Thyroid gland (tissue), 4 donors: ENCODE measurements at regions not wholly inside any gene's neighbourhood (a gene's known extent, or its start where the extent isn't known, plus 50 kb on each side); places are given as distances from the start of the nearest gene placed in this dataset.

Experiments
- DNase-seq, 2 donors: peaks; one replicate each; pipeline ENCODE4 v3.0.0-alpha.2; 2019
- H3K27ac ChIP-seq, 3 donors: fragments of 200-600 bp; sonication (generic); 1 replicate in 2 of 3; 2 replicates in 1 of 3; pipeline ENCODE4 v1.5.1; 2016 to 2019; ENCODE audit warnings: mild to moderate bottlenecking in 1 of 3, moderate library complexity in 1 of 3
- H3K27me3 ChIP-seq: fragments of 200-600 bp; sonication (generic); one replicate; pipeline ENCODE4 v1.5.1; 2019
- H3K36me3 ChIP-seq, 2 donors: fragments of 200-600 bp; sonication (generic); one replicate each; pipeline ENCODE4 v1.5.1; 2016 to 2019
- H3K4me1 ChIP-seq, 2 donors: fragments of 200-600 bp; sonication (generic); one replicate each; pipeline ENCODE4 v1.5.1; 2017 to 2019
- H3K4me3 ChIP-seq, 3 donors: fragments of 200-600 bp; sonication (generic); replicated peaks in 1 of 3; 1 replicate in 2 of 3; 2 replicates in 1 of 3; pipeline ENCODE4 v1.5.1; 2016; ENCODE audit warnings: mild to moderate bottlenecking in 1 of 3
- H3K9me3 ChIP-seq: fragments of 200-600 bp; sonication (generic); one replicate; pipeline ENCODE4 v1.5.1; 2017
- POLR2A ChIP-seq, 2 donors: fragments of 450-650 bp; IDR thresholded peaks; one replicate each; pipeline ENCODE4 v1.6.1; 2017; ENCODE audit warnings: antibody characterized with exemption in 2 of 2, mild to moderate bottlenecking in 2 of 2, moderate library complexity in 1 of 2
- WGBS, 2 donors: methylation state at CpG; one replicate each; pipeline ENCODE4 v1.1.5; 2017; 5-methylcytosine and 5-hydroxymethylcytosine counted together
- intact Hi-C: fragments of 100-400 bp; cut with DNase I; formaldehyde crosslinking; loops from one replicate; pipeline ENCODE4 v1.15.1; 2023
- TF ChIP-seq, protein P1 (sequence below), 6 experiments: fragments of 200-600 bp in 3 of 6; fragments of 450-650 bp in 3 of 6; sonication (generic) in 3 of 6; IDR thresholded peaks; one replicate each; pipeline ENCODE4 v1.5.1; 2016 to 2019; ENCODE audit warnings: antibody characterized with exemption in 6 of 6, mild to moderate bottlenecking in 2 of 6, inconsistent platforms in 1 of 6, moderate library complexity in 1 of 6

DNA sequence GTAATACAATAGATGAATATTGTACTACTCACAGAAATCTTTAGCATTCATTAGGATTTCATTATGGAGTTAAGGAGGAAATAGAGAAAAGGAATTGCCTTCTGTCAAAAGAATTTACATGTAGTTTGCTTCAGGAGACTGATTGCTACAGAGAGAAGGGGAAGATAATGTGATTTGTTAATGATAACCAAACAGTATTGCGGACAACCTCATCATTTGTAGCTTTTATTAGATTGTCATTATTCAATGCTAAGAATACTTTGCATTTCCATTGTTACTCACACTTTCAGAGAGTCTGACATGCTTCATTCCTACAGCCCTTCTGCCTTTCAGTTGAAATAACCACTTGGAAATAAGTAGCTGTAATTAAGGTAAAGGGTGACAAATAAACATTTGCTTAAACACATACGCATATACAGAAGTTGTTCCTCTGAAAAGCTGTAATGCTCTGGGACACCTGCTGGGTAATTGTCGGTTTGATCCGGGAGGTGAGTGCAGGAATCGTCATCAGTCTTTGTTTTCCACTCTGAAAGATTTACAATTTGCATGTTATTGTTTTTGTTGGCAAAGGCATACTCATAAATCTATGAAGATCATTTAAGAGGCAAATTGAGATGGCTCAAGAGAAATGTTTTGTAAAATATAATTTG, 600.2 kb downstream of the TRHDE start:
- intact Hi-C loops: no loop called here
- DNase-seq: no peak
- Histone ChIP-seq H3K27ac (no peak overlapping the region), H3K4me3 (no peak overlapping the region), H3K36me3 (no peaks in the 10 kb centered on the region), H3K27me3 (no peaks in the 10 kb centered on the region), H3K4me1 (no peaks in the 10 kb centered on the region), H3K9me3 (no peaks in the 10 kb centered on the region)
- no peak for TF ChIP-seq POLR2A (IDR thresholded peaks at IDR 0.05)
- TF ChIP-seq, protein P1, sequence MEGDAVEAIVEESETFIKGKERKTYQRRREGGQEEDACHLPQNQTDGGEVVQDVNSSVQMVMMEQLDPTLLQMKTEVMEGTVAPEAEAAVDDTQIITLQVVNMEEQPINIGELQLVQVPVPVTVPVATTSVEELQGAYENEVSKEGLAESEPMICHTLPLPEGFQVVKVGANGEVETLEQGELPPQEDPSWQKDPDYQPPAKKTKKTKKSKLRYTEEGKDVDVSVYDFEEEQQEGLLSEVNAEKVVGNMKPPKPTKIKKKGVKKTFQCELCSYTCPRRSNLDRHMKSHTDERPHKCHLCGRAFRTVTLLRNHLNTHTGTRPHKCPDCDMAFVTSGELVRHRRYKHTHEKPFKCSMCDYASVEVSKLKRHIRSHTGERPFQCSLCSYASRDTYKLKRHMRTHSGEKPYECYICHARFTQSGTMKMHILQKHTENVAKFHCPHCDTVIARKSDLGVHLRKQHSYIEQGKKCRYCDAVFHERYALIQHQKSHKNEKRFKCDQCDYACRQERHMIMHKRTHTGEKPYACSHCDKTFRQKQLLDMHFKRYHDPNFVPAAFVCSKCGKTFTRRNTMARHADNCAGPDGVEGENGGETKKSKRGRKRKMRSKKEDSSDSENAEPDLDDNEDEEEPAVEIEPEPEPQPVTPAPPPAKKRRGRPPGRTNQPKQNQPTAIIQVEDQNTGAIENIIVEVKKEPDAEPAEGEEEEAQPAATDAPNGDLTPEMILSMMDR (IDR thresholded peaks at IDR 0.05): no peak
- 62 to 65% methylated on average over 5 of the region's 5 CpGs for WGBS, 2 donors

DNA sequence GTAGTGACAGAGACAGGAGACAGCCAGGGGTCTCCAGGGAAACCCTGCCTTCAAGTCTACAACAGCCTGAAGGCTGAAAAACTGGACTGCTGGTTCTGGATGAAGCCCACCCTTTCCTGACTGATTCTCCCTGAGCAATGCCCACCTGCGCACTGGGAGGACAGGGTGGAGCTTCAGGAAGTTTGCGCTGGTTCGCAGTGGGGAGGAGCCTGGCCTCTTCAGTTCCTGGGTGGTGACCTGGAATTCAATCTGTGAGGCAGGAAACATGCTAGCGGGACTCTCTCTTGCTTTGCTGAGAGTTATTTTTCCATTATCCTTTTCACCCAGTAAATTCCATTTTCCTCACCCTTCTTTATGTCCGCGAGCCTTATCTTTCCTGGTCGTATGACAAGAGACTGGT, 600.8 kb downstream of the TRHDE start:
- H3K27ac ChIP-seq: no peak overlapping the region
- no peaks in the 10 kb centered on the region for H3K36me3 ChIP-seq
- H3K9me3 ChIP-seq: no peaks in the 10 kb centered on the region
- H3K27me3 ChIP-seq: no peaks in the 10 kb centered on the region
- DNase-seq: no peak
- intact Hi-C loops: no loop called here
- WGBS, 2 donors: 87 to 91% methylated on average over 7 of the region's 7 CpGs
- H3K4me1 ChIP-seq: no peaks in the 10 kb centered on the region
- no peak overlapping the region for H3K4me3 ChIP-seq
- TF ChIP-seq, protein P1 (IDR thresholded peaks at IDR 0.05): no peak
- no peak for TF ChIP-seq POLR2A (IDR thresholded peaks at IDR 0.05)

DNA sequence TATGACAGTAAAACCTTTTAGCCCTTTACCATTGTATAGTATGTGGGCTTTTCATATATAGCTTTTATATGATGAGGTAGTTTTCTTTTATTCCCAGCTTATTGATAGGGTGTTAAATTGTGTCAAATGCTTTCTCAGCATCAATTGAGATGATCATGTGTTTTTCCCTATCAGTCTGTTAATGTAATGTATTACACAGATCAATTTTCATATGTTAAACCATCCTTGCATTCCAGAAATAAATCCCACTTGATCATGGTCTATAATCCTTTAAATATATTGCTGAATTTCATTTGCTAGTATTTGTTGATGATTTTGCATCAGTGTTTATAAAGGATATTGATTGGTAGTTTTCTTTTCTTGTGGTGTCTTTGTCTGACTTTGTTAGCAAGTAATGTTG, 603.9 kb downstream of the TRHDE start:
- H3K9me3 ChIP-seq: no peaks in the 10 kb centered on the region
- no peak overlapping the region for H3K4me3 ChIP-seq
- no peak overlapping the region for H3K27ac ChIP-seq
- no peak for TF ChIP-seq POLR2A (IDR thresholded peaks at IDR 0.05)
- TF ChIP-seq, protein P1 (IDR thresholded peaks at IDR 0.05): no peak
- H3K27me3 ChIP-seq: no peaks in the 10 kb centered on the region
- no peaks in the 10 kb centered on the region for H3K4me1 ChIP-seq
- intact Hi-C loops: no loop called here
- H3K36me3 ChIP-seq: no peaks in the 10 kb centered on the region
- no peak for DNase-seq

DNA sequence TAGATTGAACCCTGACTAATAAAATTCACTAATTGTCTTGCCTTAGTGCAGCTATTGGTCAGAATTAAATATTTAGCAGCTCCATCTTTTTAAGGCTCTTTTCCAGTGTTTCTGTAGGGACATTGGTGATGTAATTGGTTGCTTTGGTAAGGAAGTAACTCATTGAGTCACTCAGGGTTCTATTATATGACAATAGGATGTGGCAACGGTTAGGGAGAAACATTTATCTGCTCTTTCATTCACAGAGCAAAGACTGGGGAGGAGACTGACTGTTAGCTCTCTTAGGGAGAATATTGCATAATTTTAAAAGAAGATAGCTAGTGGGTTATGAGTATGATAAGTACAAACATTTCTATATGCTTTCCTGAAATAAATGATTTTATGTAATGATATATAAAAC, 616.5 kb downstream of the TRHDE start:
- WGBS, 2 donors: 29 to 48% methylated on average over 1 of the region's 1 CpG
- Histone ChIP-seq H3K27me3 (no peaks in the 10 kb centered on the region), H3K4me3 (no peak overlapping the region), H3K36me3 (no peaks in the 10 kb centered on the region), H3K27ac (no peak overlapping the region), H3K9me3 (no peaks in the 10 kb centered on the region), H3K4me1 (no peaks in the 10 kb centered on the region)
- DNase-seq: no peak
- no peak for TF ChIP-seq POLR2A (IDR thresholded peaks at IDR 0.05)
- TF ChIP-seq, protein P1 (IDR thresholded peaks at IDR 0.05): no peak
- intact Hi-C loops: no loop called here

DNA sequence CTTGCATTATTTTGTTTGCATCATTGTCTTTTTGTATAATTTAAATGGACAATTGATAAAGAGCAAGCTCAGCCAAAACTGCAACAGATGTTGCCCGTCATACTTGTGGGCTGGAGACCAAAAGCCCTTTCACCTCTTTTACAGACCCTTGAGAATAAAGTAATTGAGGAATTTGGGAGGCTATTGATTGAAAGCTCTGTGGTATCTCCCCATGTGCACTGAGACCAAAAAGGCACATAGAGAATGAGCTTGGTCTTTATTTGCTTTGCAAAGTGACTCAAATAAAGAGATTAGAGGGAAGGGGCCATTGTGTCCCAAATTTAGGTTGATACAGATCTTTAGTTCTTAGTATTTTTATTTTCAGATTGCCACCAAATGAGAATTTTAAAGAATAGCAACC, 617.6 kb downstream of the TRHDE start:
- Histone ChIP-seq H3K4me3 (no peak overlapping the region), H3K9me3 (no peaks in the 10 kb centered on the region), H3K27me3 (no peaks in the 10 kb centered on the region), H3K36me3 (no peaks in the 10 kb centered on the region), H3K4me1 (no peaks in the 10 kb centered on the region), H3K27ac (no peak overlapping the region)
- intact Hi-C loops: no loop called here
- no peak for DNase-seq
- 72 to 77% methylated on average over 1 of the region's 1 CpG for WGBS, 2 donors
- TF ChIP-seq POLR2A (IDR thresholded peaks at IDR 0.05): no peak
- TF ChIP-seq, protein P1 (IDR thresholded peaks at IDR 0.05): no peak
